Left lobe of liver (tissue), 2 donors: ENCODE measurements at regions not wholly inside any gene's neighbourhood (a gene's known extent, or its start where the extent isn't known, plus 50 kb on each side); places are given as distances from the start of the nearest gene placed in this dataset.
"Not testable (repeated sequence)": the region's sequence is repeated elsewhere in the genome, so short reads cannot be mapped to it uniquely, and the experiment has no call there.

Experiments used
- ATAC-seq: fragments of 200-7000 bp; cut with Tn5 transposase; one replicate; pipeline ENCODE4 v1.9.1; 2020; ENCODE audit warnings: mild to moderate bottlenecking, moderate library complexity
- DNase-seq: peaks from one replicate; pipeline ENCODE4 v3.0.0-alpha.2; 2020; ENCODE audit warnings: low spot score
- donor health status: DM: no; HTN: no; CAD: no; lungs with moderate emphysema.
- donor health status: DM: no; HTN: yes; CAD: no.

- DNase-seq = no peak
- ATAC-seq = no peak
These were observed 207.6 kb upstream of the CDKN2B start for GRCh38 chr9:22216730-22217172.

DNA sequence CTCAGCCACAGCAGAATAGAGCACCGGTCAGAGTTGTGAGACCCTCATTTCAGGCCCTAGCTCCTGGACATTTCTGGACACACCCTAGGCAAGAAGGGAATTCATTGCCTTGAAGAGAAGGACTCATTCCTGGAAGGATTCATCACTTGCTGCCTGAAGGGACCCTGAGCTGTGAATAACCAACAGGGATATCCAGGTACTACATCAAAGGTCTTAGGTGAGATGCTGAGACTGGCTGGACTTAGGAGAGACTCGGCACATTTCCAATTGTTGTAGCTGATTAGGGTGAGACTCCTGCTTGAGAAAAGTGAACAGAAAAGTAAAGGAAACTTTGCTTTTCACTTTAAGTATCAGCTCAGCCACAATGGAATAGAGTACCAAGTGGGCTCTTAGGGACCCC is 208.1 kb upstream of the CDKN2B start:
- ATAC-seq = no peak
- DNase-seq = no peak

DNA sequence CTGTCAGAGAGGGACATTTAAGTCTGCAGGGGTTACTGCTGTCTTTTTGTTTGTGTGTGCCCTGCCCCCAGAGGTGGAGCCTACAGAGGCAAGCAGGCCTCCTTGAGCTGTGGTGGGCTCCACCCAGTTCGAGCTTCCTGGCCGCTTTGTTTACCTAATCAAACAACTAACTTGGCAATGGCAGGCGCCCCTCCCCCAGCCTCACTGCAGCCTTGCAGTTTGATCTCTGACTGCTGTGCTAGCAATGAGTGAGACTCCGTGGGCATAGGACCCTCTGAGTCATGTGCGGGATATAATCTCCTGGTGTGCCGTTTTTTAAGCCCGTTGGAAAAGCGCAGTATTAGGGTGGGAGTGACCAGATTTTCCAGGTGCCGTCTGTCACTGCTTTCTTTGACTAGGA is 216.8 kb upstream of the CDKN2B start:
- not testable (repeated sequence) for ATAC-seq

DNA sequence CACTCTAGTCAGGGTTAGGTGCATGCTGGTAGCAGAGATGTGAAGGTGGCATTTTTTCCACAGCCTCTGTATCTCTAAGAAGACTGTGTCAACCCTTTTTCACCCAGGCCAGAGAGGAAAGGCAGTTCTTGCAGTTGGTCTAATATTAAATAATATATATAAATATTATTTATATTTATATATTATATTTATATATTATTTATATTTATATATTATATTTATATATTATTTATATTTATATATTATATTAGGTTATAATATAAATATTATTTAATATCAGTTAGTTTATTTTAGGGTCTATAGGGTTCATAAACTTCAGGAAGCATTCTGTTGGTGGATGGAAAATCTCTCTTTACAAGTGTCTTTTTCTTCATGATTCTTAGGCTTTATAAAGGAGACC is 218.6 kb upstream of the DMRTA1 start:
- ATAC-seq = no peak

More for the DNA sequence above, 216.8 kb upstream of the CDKN2B start:
- not testable (repeated sequence) for DNase-seq

GRCh38 chr9:22228542-22228941 is 218.1 kb upstream of the DMRTA1 start:
- DNase-seq = no peak
- ATAC-seq = peak; percentile 30

More for the DNA sequence above, 218.6 kb upstream of the DMRTA1 start:
- DNase-seq = no peak

DNA sequence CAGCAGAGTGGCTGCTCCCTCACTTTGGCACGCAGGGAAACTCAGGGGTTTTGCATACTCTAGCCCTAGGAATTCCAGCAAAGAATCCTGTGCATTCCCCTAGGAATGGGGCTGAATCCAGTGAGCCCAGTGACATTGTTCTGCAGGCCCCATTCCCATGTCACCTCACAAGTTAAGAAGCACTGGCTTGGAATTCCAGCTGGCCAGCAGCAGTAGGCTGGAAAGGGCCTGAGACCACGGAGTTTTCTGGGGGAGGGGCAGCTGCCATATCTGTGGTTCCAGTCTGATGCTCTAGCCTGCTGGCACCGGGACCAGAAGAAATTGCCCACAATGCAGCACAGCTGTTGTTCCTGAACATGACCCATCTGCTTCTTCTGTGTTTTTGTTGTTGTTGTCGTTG is 217.6 kb upstream of the DMRTA1 start:
- ATAC-seq = no peak
- no peak for DNase-seq

- ATAC-seq, DNase-seq: not testable (repeated sequence)
These were observed 215.3 kb upstream of the DMRTA1 start for GRCh38 chr9:22231309-22231708.

DNA sequence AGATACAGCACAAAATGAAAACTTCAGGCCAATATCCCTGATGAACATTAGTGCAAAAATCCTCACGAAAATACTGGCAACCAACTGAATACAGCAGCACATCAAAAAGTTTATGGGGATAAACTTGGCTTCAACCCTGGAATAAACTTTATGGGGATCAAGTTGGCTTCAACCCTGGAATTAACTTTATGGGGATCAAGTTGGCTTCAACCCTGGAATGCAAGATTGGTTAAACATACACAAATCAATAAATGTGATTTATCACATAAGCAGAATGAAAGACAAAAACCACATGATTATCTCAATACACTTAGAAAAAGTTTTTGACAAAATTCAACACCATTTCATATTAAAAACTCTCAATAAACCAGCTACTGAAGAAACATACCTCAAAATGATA is 213.7 kb upstream of the DMRTA1 start:
- no peak for ATAC-seq
- DNase-seq = no peak

- DNase-seq = no peak
- ATAC-seq = no peak
These were observed 208.9 kb upstream of the DMRTA1 start for GRCh38 chr9:22237497-22238363.

DNA sequence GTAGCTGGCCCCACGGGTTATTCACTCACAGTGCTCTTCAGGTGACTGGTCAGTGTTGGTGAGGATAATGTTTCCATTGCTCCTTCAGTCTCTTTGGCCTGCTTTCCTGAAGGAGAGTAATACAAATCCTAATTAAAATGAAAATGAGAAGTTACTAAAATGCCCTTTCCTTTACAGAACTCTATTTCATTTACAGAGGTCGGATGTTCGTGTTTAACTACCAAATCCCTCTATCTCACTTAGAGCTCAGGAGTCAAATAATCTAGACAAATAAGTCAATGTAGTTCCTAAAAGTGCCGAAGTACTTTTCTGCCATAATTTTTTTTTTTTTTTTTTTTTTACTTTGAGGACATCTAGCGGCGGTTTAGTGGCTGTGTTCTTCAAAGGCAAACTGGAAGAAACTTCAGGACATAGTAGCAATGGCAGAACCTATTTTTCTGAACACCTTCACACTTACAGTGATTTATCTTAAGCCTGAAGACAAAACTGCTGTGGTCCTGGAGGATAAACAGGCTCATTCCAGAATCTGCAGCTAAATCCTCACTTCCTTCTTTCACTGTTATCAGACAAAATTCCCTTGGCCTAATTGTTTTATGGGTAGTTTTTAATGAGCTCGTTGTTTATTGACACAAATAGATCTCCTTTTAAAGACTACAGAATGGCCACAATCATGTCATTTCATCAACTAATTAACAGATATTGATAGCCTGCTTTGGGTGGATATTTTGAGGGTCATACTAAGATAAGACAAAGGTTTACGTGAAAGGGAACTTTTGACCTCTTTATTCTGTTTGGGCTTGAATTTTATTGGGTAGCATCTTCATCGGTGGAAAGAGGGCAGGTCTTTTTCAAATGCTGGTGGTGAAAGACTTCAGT is 207.6 kb upstream of the DMRTA1 start:
- peak; percentile 80 for ATAC-seq
- no peak for DNase-seq

GRCh38 chr9:22240619-22241018 is 206.0 kb upstream of the DMRTA1 start:
- no peak for DNase-seq
- no peak for ATAC-seq

DNA sequence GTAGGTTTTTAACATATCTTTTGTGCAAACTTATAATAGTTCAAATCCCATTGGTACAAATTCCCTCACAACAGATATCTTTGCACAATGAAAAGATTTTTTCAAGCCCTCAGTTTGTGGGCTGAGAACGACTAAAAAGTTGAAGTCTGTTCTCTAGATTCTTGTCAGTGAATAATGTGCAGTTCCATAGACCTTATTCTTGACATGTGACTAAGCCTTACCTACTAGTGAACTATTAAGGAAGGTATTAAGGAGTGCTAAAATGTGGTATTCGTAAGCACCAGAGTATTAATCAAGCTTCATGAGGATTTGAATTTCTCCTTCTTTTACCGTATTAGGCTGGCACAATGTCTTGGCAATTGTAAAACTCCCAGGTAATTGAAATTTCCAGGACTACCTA is 205.6 kb upstream of the DMRTA1 start:
- no peak for ATAC-seq
- DNase-seq = no peak

DNA sequence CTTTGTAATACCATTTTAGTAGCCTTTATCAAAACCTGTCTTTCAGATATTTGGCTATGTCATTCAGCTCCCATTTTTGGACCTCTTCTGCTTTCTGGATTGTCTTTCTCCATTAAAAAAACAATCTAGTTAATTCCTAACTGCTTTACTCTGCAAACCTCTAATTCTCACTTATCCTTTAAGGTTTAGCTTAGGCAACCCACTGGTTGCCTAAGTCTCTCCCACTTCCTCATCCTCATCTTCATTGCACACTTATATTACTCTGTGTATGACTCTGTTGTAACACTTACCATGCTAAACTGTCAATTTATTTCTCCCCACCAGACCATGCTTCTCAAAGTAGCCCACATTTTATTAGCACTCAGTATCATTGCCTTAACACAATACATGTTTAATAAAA is 205.0 kb upstream of the DMRTA1 start:
- ATAC-seq (no peak), DNase-seq (no peak)

DNA sequence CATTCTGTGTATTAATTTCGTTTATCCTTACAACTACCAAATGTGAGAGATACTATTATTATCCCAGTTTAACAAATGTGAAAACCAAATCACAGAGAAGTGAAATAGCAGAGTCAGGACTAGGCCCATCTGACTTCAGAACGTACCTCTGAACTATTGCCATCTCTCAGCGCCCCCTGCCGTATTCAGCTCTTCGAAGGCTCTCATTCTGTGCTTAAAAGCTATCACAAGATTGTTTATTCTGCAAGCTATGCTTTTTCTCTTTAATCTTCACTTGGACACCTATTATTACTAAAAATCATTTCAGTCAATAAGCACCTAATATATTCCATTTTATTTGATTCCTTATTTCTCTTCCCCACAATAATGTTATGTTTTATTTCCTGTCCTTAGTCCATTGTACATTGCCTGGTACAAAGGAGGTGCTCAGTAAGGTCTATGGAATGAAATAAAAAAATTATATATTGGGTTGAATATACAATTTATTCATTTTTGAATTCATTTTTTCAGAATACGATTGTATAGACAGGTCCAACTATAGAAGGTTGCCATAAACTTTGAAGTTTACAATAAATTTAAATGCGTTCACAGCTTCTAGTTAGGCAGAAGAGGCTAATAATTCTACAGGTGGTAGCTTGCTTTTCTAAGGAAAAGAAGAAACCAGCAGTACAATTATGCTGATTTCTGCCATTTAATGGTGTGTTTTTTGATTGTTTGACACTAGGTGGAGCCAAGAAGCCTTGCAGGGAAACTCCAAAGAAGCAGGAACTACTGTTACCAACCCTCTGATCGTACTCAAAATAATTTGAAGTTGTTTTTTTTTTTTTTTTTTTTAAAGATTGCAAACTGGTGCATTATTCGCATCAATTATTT is 202.2 kb upstream of the DMRTA1 start:
- peak; percentile 88 for ATAC-seq
- no peak for DNase-seq

- ATAC-seq (no peak), DNase-seq (no peak)
These were observed 191.3 kb upstream of the DMRTA1 start for GRCh38 chr9:22255337-22255736.

DNA sequence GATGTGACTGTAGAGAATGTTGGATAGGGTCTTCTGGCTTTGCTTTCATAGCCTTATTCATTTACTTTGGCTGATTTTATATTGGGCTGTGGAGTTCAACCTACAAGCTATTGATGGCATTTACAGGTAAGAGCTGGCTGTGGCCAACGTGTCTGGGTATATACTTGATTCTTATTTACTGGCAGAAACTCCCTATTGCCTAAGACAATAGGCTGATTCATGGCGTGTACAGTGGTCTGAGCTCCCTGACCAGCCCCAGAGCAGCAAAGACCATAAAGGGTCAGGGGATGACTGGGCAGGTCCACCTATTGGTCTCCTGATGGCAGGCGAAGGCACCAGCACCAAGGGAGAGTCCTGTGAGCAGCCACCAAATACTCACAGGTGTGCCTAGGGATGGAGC is 190.2 kb upstream of the DMRTA1 start:
- ATAC-seq = no peak
- no peak for DNase-seq

GRCh38 chr9:22257026-22257816 is 189.4 kb upstream of the DMRTA1 start:
- no peak for DNase-seq

DNA sequence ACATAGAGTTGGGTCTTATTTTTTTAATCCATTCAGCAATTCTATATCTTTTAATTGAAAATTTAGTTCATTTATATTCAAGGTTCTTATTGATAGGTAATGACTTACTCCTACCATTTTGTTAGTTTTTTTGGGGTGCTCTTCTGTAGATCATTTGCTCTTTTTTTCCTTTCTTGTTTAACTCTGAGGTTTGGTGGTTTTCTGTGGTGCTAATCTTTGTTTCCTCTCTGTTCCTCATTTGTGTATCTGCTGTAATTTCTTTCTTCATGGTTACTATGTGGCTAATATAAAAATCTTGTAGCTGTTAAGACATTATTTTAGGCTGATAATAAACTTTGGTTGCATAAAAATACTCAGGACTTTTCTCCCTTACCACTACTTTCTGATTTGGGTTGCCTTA is 181.6 kb upstream of the DMRTA1 start:
- no peak for ATAC-seq
- no peak for DNase-seq

More at GRCh38 chr9:22257026-22257816, 189.4 kb upstream of the DMRTA1 start:
- ATAC-seq = no peak

DNA sequence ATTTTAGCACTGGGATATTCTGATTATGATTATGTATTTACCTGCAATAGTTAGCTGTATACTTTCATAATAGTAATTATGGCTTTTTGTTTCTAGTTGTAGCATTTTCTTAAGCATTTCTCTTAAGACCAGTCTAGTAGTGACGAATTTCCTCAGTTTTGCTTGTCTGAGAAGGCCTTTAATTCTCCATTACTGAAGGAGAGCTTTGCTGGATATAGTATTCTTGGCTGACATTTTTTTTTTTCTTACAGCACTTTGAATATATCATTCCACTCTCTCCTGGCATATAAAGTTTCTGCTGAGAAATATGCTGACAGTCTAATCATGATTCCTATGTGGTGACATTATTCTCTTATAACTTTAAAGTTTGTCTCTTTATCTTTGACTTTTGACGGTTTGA is 181.1 kb upstream of the DMRTA1 start:
- DNase-seq = no peak
- ATAC-seq = no peak

- DNase-seq = no peak
- no peak for ATAC-seq
These were observed 172.1 kb upstream of the DMRTA1 start for GRCh38 chr9:22274477-22274876.
